SH-SY5Y (cell line): ENCODE measurements at regions not wholly inside any gene's neighbourhood (a gene's known extent, or its start where the extent isn't known, plus 50 kb on each side); places are given as distances from the start of the nearest gene placed in this dataset.

ENCODE experiments used
- GATA2 ChIP-seq: IDR thresholded peaks from 2 replicates; pipeline ENCODE4 v1.6.1; 2011; ENCODE audit warnings: mild to moderate bottlenecking, low read depth, low read length
- GATA3 ChIP-seq: IDR thresholded peaks from 2 replicates; pipeline ENCODE4 v1.6.1; 2011; ENCODE audit warnings: low read depth, mild to moderate bottlenecking, low read length, moderate library complexity

DNA sequence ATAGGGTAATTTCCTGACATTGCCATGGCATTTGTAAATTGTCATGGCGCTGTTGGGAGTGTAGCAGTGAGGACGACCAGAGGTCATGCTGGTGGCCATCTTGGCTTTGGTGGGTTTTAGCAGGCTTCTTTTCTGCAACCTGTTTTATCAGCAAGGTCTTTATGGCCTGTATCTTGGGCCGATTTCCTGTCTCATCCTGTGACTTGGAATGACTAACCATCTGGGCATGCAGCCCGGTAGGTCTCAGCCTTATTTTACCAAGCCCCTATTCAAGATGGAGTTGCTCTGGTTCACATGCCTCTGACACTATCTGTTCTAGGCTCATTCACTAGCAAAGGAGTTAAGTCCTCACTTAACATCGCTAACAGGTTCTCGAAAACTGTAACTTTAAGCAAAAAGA is 1374.2 kb downstream of the FAM181B start:
- no peak for TF ChIP-seq GATA3
- TF ChIP-seq GATA2 = no peak
